Right ventricle myocardium inferior (tissue), 1 donor: ENCODE measurements at regions not wholly inside any gene's neighbourhood (a gene's known extent, or its start where the extent isn't known, plus 50 kb on each side); places are given as distances from the start of the nearest gene placed in this dataset.
A peak's percentile ranks its signal among the peaks of the same experiment; 100 is the strongest.

Source experiments
- ATAC-seq: fragments of 200-7000 bp; cut with Tn5 transposase; one replicate; pipeline ENCODE4 v1.9.1; 2020; ENCODE audit warnings: mild to moderate bottlenecking, moderate library complexity
- DNase-seq: peaks from one replicate; pipeline ENCODE4 v3.0.0; 2021; ENCODE audit errors: missing footprints
- intact Hi-C: fragments of 100-400 bp; cut with DNase I; formaldehyde crosslinking; loops from one replicate; pipeline ENCODE4 v1.11.0; 2022
- donor health status: DM: no; HTN: yes; CAD: no; lungs with severe emphysema.

DNA sequence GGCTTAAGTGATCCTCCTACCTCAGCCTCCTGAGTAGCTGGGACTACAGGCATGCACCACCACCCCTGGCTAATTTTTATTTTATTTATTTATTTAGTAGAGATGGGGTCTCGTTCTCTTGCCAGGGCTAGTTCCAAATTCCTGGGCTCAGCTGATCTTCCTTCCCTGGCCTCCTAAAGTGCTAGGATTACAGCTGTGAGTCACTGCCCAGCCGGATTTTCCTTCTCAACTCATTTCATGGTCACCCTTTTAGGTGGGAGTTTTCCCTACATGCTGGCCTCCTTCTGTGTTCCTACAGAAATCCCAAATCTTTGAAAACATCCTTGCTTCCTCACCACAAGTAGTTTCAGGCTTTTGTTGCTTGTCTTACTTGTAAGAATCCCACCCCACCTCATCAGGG lies 102.1 kb upstream of the SIAH1 start:
- no peak for DNase-seq
- intact Hi-C loops = no loop called here
- ATAC-seq = no peak

DNA sequence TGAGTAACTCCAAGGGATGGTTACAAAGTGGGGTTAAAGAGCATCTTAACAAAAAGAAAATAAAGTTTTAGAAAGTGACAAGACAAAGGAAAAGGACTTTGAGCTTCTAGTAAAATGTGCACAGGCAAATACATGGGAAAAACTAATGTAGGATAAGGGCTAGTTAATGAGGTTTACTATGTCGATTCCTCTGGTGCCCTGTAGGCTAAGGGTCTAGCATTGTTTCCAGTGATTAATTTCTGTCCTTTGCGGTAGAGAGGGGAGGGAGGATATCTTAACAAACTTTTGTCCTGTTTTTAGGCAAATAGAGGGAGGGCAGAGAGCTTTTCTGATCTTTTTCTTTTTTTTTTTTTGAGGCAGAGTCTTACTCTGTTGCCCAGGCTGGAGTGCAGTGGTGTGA lies 96.6 kb upstream of the SIAH1 start:
- intact Hi-C loops = no loop called here
- no peak for DNase-seq
- ATAC-seq = no peak

DNA sequence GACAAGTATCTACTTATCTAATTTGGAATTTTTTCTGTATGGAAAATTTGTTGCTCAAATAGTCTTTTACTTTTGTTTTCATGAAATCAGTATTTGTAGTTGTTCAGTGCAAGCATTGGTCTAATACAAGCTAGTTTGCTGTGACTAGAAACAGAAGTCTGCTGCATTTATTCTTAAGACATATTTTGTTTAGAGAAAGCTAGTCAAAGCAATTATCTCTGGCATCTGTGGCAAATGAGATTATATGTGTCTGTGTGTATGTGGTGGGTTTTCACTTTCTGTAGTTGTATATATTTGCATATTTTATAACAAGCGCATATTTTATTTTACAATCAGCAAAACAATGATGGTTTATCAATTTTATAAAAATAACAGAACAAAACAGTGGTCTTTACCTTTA lies 96.0 kb upstream of the SIAH1 start:
- no peak for ATAC-seq
- no peak for DNase-seq
- intact Hi-C loops = no loop called here

- intact Hi-C loops = no loop called here
- no peak for ATAC-seq
These were observed 94.7 kb upstream of the SIAH1 start for GRCh38 chr16:48479955-48480354.

DNA sequence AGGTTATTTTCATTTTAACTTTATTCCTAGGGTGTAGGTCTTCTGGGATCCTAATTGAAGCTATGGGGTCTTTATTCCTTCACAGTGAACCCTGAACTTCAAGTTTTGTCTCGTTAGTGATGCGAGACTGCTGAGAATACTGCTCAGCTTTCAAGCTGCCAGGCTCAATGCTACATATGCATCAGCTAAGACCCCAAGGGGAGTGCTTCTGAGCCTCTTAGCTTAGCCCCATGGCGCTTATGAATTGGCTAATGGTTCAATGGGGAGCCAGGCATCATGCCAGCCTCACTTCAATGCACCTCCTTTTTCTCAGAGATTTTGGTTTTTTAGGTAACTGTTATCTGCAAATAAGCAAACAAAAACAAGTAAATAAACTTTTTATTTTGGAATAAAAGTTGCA lies 94.1 kb upstream of the SIAH1 start:
- DNase-seq = no peak
- intact Hi-C loops = no loop called here
- ATAC-seq = no peak

More at GRCh38 chr16:48479955-48480354, 94.7 kb upstream of the SIAH1 start:
- no peak for DNase-seq

GRCh38 chr16:48478393-48478792 lies 93.2 kb upstream of the SIAH1 start:
- ATAC-seq (no peak), DNase-seq (no peak)
- intact Hi-C loops = no loop called here

DNA sequence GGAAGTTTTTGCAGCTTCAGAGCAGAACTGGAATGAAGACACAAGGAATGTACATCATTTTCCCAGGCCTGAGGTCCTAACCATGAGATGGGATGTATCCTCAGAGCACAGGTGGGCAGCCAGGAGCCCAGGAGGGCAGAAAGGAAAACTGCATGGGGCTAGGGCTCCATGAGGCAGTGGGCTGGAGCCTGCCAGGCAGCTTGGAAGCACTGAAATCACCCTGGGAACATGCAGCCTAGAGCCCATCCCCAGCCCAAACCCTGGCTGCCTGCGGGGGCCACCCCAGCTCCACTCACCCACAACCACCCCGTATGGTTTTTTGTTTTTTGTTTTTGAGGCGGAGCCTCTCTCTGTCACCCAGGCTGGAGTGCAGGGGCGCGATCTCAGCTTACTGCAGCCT lies 86.2 kb upstream of the SIAH1 start:
- no peak for ATAC-seq
- DNase-seq = no peak
- intact Hi-C loops = no loop called here

DNA sequence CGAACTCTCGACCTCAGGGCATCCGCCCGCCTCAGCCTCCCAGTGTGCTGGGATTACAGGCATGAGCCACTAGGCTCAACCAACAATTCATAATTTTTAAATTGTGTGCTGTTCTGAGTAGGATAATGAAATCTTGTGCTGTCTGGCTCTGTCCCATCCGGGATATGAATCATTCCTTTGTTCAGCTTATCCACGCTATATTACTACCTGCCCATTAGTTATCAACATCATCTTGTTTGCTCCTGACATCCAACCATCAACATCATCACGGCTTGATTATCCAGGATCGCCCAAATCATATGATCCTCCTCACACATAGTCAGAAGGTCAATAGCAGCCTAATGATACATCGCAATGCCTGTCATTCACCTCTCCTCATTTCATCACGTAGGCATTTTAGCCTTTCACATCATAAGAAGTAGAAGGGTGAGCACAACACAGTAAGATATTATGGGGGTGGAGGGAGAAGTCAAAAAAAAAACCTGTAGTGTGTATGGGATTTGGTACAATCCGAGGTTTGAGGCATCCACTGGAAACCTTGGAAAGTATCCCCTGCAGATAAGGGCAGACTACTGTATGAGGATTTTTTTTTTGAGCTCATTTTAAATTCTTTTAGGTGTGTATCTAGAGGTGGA lies 77.0 kb upstream of the SIAH1 start:
- no peak for ATAC-seq
- intact Hi-C loops = no loop called here
- DNase-seq = no peak

DNA sequence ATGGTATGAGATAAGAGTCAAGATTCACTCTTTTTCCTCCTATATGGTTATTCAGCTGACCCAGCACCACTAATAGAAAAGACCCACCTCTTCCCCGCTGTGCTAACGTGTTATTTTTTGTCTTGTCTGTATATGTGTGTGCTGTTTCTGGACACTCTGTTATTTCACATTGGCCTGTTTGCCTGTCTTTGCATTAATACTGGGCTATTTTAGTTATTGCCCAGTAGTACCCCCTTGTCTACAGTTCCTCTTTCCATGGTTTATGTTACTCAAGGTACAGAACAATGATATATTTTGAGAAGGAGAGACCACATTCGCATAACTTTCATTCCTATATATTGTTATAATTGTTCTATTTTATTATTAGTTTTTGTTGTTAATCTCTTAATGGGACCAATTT lies 74.0 kb upstream of the SIAH1 start:
- intact Hi-C loops = no loop called here
- DNase-seq = no peak
- no peak for ATAC-seq

- ATAC-seq (no peak), DNase-seq (no peak)
- intact Hi-C loops = no loop called here
These were observed 68.8 kb upstream of the SIAH1 start for GRCh38 chr16:48454051-48454450.

GRCh38 chr16:48452991-48453760 lies 68.0 kb upstream of the SIAH1 start:
- DNase-seq (no peak), ATAC-seq (peak; percentile 94)
- intact Hi-C loops = no loop called here

GRCh38 chr16:48451323-48451722 lies 66.1 kb upstream of the SIAH1 start:
- intact Hi-C loops = no loop called here
- no peak for DNase-seq
- ATAC-seq = no peak

GRCh38 chr16:48450367-48450766 lies 65.2 kb upstream of the SIAH1 start:
- ATAC-seq (no peak), DNase-seq (no peak)
- intact Hi-C loops = no loop called here

DNA sequence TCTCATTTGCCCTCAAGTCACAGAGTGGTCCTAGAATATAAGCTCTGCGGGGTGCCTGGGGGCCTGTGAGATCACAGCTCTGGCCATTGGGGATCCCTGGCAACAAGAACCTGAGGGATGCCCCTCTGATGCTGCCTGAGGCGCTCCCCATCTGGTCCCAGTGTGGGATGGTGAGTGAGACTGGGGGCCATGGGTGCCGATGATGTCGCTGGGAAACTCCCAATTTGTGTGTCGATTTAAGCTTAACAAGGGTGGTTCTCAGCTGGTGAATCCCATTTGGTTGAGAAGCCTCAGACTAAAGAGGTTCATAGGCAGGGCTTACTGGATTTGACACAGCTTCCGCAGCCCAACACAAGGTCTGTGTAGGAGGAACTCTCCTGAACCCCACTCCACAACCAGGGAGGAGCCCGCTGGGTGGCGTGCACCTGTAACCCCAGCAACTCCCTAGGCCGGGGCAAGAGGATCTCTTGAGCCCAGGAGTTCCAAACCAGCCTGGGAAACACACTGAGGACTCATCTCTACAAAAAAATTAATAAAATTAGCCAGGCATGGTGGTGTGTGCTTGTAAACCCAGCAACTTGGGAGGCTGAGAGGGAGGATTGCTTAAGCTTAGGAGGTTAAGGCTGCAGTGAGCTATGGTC lies 63.7 kb upstream of the SIAH1 start:
- DNase-seq (no peak), ATAC-seq (no peak)
- intact Hi-C loops = no loop called here

- DNase-seq (no peak), ATAC-seq (no peak)
- intact Hi-C loops = no loop called here
These were observed 62.8 kb upstream of the SIAH1 start for GRCh38 chr16:48447940-48448536.

DNA sequence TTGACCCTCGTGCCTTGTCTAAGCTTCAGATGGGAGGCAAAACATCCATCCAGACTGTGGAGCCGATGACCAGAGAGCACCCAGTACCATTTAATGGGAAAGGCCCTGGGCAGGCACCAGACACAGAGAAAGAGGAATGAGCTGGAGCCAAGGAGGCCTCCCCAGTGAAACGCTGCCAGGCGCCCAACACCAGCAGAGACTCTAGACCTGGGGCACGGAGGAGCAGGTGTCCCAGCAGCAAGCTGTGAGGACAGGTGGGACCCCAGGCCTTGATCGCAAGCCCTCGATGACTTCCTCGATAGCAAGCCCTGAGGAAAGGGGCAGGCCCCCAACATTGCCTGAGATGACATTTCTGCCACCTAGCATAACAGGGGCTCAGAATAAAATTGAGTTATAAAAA lies 62.2 kb upstream of the SIAH1 start:
- no peak for ATAC-seq
- intact Hi-C loops = no loop called here

DNA sequence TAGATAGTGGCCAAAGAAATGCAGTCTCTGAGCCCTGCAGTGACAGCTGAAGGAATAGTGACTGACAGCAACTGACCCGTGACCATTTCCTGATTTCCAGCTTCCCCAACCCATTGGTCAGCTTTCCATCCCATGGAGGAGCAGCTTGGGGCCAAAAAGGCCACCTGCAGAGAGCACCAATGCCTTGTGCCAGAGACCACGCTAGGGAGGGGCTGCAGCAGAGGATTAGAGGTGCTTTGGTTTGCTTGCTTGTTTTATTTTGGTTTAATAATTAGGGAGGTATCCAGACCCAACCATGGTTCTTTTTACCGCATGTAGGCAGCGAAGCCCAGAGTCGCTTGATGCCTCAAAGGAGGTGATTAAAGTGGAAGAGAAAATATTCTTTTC lies 61.3 kb upstream of the SIAH1 start:
- intact Hi-C loops = no loop called here
- ATAC-seq (no peak), DNase-seq (no peak)

More for the DNA sequence above, 62.2 kb upstream of the SIAH1 start:
- no peak for DNase-seq

- ATAC-seq (no peak), DNase-seq (no peak)
- intact Hi-C loops = no loop called here
These were observed 60.7 kb upstream of the SIAH1 start for GRCh38 chr16:48445782-48446533.

DNA sequence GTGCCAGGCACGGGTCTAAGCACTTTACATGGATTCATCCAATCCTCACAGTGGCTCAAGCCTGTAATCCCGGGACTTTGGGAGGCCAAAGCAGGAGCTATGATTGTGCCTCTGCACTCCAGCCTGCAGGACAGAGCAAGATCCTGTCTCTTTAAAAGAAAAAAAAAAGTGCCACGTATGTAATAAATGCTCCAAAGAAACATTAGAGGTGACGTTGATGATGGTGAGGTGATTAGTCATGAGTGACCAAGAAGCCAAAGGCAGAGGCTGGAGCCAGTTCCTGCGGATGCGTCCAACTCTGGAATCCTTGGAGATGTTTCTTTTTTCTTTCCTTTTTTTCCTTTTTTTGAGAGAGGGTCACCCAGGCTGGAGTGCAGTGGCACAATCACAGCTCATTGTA lies 59.4 kb upstream of the SIAH1 start:
- ATAC-seq (peak; percentile 70), DNase-seq (no peak)
- intact Hi-C loops = no loop called here
